IPS-18c (cell line): ENCODE measurements at regions not wholly inside any gene's neighbourhood (a gene's known extent, or its start where the extent isn't known, plus 50 kb on each side); places are given as distances from the start of the nearest gene placed in this dataset.

ENCODE experiments used
- H3K4me3 ChIP-seq: 2 replicates; pipeline ENCODE4 v1.7.0; 2013; ENCODE audit warnings: low read depth, mild to moderate bottlenecking, low read length, moderate library complexity; ENCODE audit not compliant: insufficient read depth
- H3K9me3 ChIP-seq: one replicate; pipeline ENCODE4 v1.6.1; 2013; ENCODE audit warnings: mild to moderate bottlenecking, low read length, moderate library complexity; ENCODE audit not compliant: control insufficient read depth, insufficient read depth

DNA sequence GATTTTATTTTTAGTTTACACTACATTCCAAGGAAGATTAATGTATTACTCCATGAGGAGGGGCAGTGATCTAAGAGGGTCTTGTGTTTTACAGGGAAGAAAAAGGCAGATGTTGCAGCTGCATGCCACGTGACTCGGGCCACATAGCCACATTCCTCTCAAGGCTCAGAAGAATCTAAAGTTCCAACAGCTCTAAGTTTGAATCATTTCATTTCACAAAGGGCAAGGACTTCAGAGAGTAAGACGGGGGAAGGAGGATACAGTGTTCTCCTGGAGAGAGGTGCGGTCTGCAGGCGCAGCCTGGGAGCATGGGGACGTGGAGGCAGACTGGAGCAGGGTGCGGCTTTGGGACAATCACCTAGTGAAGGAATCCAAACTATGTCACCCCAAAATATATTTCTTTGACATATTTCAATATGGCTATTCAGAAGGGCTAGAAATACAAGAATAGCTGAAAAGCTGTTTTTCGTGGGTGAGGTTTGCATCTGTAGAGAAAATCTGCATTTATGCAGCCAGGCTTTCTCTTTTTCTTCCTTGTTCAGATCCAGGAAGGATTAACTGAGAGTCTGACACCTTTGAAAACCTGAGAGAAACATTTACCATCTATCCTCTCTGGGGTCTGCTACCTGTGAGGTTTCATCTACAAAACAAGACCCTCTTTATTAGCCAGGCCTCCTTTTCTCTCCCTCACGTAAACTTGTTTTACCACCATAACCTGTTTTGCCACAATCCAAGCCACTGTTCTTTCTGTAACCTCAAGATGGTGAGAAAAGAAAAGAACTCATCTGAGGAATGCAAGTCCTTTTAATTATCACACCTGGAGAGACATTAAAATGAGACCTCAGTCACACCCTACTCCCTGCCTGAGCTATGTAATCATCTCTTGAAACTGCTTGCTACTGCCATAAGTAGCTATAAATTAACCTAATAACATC is 165.1 kb upstream of the NDUFV2 start:
- Histone ChIP-seq H3K4me3 (no peak overlapping the region), H3K9me3 (peaks cover 4% of the 10 kb centered on the region)

DNA sequence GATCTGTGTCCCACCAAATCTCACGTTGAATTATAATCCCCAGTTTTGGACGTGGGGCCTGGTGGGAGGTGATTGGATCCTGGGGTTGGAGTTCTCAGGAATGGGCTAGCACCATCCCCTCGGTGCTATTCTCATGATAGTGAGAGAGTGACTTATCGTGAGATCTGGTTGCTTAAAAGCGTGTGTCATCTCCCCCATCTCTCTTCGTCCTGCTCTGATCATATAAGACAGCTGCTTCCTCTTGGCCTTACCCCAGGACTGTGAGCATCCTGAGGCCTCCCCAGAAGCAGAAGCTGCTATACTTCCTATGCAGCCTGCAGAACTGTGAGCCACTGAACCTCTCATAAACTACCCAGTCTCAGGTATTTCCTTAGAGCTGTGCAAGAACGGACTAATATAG is 163.7 kb upstream of the NDUFV2 start:
- Histone ChIP-seq H3K4me3 (no peak overlapping the region), H3K9me3 (no peaks in the 10 kb centered on the region)

DNA sequence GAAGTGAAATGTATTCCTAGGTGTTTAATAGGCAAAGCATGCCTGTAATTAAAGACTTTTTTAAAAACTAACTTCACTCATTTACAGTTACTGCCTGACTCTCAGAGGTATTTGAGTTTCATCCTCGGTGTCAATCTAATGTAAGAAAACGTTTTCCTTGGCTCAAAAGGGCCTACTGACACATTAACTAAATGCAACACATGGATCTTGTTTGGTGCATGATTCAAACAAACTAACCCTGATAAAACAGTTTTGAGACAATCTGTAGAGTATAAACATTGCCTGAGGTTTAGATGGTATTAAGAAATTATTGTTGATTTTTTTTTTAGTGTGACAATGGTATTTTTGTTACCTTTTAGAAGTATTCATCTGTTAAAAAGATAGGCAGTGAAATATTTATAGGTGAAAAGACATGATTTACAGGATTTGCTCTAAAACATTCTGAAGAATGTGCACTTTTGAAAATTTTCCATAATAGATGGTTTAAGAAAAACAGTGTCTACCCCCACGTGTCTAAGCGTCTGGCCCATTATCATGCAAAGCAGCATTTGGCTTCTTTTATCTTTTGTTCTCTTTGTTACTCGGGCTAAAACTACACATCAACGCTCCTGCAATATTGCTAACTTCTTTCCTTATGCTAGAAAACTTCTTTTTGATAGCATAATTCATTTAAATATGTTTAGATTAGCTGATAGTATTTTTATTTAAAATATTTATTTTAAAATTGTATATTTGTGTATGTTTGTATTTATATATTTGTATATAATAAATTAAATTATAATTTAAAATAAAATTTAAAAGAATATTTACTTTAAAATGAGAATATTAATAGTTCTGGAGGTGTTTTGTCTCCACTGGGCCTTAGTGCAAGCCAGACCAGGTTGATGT is 160.2 kb upstream of the NDUFV2 start:
- H3K4me3 ChIP-seq = no peak overlapping the region
- no peaks in the 10 kb centered on the region for H3K9me3 ChIP-seq

DNA sequence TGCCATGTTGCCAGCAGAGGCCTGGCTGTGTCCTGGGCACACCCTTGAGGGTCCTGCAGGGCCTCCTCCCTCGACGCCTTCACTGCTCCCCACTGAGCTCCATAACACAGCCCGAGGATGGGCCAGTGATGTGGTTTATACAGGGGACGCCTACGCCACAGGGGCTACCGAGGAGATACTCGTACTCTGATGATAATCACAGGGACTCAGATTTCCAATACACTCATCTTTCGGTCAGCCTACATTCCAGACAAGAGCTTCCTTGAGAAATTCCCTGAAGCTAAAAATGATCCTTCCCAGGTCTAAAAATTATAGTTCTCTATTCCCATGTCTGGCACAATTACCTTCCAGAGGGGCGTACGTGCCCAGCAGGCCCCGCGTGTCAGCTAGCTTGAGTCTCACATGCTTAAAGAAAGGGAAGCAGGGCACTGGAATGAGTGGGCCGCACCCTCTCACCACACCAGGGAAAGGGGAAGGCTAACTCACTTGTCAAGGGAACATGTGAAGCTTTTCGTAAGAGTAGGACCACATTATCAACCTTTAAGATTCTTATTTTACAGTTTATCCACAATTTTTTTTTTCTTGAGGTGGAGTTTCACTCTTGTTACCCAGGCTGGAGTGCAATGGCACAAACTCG is 159.5 kb upstream of the NDUFV2 start:
- no peaks in the 10 kb centered on the region for H3K9me3 ChIP-seq
- no peak overlapping the region for H3K4me3 ChIP-seq

DNA sequence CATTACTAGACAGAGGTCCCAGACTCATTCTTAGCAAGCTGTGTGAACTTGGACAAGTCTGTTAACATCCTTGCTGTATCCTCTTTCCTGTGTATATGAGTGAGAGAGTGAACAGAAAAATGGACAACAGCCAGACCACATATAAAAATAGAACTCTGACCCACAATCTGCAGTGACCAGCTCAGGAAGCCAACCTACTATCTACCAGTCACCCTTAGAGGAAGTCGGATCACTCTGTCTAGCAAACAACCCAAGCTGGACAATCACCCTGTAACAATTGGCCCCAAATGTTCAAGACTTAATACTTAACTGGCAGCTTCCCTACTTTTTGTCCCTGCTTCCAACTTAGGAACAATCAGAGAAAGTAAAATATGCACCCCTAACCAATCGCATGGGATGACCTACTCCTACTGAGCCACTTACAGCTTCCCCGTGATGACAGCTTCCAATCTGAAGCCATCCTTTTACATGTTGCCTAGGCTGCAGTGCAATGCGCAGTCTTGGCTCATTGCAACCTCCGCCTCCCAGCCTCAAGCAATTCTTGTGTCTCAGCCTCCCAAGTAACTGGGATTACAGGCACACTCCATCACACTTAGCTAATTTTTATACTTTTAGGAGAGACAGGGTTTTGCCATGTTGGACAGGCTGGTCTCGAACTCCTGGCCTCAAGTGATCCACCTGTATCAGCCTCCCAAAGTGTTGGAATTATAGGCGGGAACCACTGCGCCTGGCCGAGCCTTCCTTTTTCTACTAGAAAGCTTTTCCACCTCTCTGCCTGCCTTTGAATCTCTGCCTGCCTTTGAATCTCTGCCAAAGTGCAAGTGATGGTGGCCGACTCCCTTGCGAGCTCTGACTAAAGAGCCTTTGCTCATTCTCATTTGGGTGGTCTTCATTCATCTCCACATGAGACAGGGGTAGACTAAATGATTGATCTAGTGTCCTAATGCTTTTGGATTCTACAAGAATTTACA is 158.3 kb upstream of the NDUFV2 start:
- H3K9me3 ChIP-seq = no peaks in the 10 kb centered on the region
- no peak overlapping the region for H3K4me3 ChIP-seq

DNA sequence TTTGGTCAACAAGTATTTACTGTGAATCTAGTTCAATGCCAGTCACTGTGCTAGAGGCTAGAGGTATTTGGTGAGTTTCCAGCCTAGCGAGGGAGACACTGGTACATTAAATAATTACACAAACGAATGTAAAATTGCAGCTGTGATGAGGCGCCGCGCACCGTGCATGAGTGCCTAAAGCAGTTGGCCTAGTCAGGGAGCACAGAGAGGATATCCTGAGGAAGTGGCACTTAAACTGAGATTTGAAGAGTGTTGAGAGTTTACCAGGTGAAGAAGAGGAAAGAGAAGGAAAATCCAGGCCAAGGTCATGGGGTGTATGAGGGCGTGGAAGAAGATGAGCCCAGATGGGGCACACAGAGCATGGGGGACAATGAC is 157.6 kb upstream of the NDUFV2 start:
- H3K4me3 ChIP-seq = no peak overlapping the region
- H3K9me3 ChIP-seq = no peaks in the 10 kb centered on the region

DNA sequence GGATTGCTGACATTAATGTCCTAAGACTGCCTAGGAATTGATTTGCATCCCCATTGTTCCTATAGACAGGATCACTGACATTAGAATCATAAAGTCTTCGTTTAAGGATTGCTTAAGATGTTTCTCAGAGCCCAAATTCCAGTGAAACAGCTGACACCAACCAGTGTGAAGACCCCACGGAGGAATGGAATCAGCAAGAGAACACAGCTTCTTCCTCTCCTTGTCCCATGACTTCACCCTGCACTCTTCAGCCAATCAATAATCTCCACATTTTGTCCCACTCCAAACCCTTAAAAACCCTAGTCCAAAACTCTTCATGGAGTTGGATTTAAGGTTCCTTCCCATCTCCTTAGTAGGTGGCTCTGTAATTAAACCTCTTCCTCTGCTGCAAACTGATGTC is 157.0 kb upstream of the NDUFV2 start:
- Histone ChIP-seq H3K9me3 (peaks cover 3% of the 10 kb centered on the region), H3K4me3 (no peak overlapping the region)

DNA sequence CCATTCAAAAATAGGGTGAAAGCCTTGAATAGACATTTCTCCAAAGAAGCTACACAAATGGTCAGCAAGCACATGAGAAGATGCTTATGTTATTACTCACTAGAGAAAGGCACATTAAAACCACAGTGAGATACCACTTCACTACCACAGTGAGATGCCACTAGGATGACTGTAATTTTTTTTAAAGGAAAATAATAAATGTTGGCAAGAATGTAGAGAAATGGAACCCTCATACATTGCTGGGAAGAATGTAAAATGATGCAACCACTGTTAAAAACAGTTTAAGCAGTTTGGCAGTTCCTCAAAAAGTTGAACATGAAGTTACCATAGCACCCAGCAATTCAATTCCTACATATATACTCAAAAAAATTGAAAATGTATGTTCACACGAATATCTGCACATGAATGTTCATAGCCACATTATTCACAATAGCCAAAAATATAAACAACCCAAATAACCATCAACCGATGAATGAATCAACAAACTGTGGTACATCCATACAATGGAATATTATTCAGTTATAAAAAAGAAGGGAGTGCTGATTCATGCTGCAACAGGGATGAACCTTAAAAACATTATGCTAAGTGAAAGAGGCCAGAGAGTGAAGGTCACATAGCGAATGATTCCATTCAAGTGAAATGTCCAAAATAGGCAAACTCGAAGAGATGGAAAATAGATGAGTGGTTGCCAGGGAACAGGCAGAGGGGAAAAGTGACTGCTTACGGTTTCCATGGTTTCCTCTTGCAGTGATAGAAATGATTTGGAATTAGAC is 156.2 kb upstream of the NDUFV2 start:
- no peak overlapping the region for H3K4me3 ChIP-seq

DNA sequence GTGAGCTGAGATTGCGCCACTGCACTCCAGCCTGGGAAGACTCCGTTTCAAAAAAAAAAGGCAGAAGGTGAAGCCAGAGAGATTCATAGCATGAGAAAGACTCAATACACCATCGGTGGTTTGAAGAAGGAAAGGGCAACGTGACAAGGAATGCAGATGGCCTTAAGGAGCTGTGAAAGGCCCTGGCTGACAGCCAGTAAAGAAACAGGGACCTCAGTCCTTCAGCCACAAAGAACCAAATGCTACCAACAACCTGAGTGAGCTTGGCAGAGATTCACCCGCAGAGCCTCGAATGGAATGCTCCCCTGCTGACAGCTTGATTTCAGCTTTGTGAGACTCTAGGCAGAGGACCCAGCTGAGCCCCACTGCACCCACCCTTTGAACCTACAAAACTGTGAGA is 154.9 kb upstream of the NDUFV2 start:
- peaks cover 8% of the 10 kb centered on the region for H3K9me3 ChIP-seq
- H3K4me3 ChIP-seq = no peak overlapping the region

More for the DNA sequence above, 156.2 kb upstream of the NDUFV2 start:
- H3K9me3 ChIP-seq = peaks cover 4% of the 10 kb centered on the region

DNA sequence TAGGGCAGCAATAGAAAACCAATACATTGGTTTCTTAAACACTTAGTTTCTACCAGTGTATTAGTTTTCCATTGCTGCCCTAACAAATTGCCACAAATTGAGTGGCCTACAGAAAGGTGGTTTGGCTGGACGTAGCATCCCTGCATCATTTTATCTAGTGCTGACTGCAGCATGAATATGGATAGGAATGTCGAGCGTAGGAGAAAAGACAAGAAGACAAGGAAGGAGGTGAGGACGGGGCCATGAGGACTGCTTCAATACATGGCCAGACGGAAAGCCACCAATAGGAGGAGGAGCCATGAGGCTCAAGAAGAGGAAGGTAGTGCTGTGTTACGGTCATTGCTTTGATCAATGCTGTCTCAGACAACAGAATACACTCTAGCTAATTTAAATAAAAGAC is 154.5 kb upstream of the NDUFV2 start:
- no peak overlapping the region for H3K4me3 ChIP-seq
- peaks cover 8% of the 10 kb centered on the region for H3K9me3 ChIP-seq

DNA sequence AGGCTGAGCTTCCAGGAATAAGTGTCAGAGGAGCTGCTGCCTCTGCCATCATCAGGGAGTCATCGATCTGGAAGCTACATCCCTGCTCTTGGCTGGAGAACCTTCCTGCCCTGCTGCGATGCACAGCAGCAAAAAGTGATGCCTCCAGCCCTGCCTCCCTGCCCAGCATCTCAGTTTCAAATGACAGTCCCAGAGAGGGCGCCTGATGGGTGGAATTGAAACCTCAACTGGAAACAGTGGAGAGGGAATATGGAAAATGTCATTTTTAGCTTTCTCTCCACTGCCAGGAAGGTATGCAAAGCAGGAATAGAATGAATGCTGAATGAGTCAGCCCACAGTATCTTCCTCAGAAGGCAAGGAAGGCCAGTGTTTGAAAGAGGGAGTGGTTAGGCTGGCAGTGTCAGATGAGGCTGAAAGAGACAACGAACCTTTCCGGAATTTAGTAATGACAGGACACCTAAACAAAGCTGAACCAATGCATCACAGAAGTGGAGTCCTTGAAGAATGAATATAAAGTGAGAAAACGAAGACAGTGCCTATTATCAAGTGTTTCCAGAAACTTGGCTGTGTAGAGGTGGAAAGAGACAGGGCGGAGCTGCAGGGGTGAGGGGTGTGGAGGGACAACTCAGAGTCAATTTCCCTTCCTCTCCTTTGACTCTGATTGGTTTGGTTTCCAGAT is 153.9 kb upstream of the NDUFV2 start:
- Histone ChIP-seq H3K9me3 (peaks cover 8% of the 10 kb centered on the region), H3K4me3 (no peak overlapping the region)

DNA sequence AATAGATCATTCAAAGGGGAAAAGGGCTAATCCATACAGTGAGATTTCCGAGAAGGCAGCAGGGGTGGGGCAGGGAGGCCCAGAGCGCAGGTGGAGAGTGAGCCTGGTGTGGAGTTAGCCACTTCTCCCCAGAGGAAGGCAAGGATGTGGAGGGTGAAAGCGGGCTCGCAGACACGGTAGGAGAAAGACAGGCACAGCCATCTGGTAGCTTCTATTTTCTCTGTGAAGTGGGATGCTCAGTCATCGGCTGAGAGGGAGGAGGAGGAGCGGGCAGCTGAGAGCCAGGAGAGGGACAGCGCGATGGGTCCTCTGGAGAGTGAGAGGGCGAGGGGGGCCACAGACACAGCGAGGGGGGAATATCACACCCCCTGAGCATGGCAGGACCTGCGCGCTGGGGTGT is 153.3 kb upstream of the NDUFV2 start:
- Histone ChIP-seq H3K9me3 (peaks cover 8% of the 10 kb centered on the region), H3K4me3 (no peak overlapping the region)

DNA sequence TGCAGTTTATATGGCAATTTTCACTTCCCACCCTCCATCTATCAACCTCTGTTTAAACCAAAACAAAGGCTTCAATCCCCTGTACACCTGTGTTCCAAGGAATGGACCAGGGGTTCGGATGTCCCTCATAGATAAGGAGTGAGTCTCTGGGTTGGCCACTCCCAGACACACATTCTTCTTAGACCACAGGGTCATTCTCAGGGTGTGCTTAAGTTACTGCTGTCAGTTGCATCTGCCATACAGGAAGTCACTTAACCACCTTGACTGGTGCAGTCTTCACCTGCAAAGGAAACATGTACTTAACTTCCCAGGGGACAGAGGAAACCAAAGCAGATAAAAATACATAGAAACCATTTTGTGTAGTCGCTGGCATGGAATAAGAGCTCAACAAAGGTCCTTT is 151.0 kb upstream of the NDUFV2 start:
- Histone ChIP-seq H3K9me3 (peaks cover 8% of the 10 kb centered on the region), H3K4me3 (no peak overlapping the region)

DNA sequence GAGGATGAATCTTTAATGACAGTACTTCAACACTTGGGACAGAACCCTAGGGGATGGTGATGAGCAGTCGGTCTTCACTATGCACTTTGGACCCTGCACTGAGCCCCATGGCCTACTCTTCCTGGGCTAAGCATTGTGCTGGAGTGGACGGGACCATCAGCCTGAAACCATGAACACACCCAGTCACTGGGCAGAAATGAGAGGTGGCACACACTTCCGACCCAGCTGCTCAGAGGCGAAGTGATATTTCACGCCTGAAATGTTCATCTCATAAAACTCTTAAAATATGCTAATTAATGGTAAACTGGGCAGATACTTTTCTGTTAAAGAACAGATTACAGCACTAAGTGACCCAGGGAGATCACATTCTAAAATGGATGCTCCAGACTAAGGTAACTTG is 150.3 kb upstream of the NDUFV2 start:
- H3K4me3 ChIP-seq = no peak overlapping the region

More for the DNA sequence above, 150.3 kb upstream of the NDUFV2 start:
- peaks cover 8% of the 10 kb centered on the region for H3K9me3 ChIP-seq
